HL-60 (cell line): ENCODE measurements at regions not wholly inside any gene's neighbourhood (a gene's known extent, or its start where the extent isn't known, plus 50 kb on each side); places are given as distances from the start of the nearest gene placed in this dataset.

Experiments used
- DNase-seq, 2 experiments: peaks; one replicate each; pipeline ENCODE4 v3.0.0-alpha.2; 2010 to 2020; ENCODE audit warnings: low read depth in 1 of 2, low spot score in 1 of 2
- H3K27ac ChIP-seq: fragments of 250-450 bp; sonication (Bioruptor Pico); replicated peaks from 2 replicates; pipeline ENCODE4 v1.5.1; 2020; ENCODE audit warnings: mild to moderate bottlenecking, moderate library complexity
- H3K27me3 ChIP-seq: fragments of 250-450 bp; sonication (Bioruptor Pico); 2 replicates; pipeline ENCODE4 v1.5.1; 2021; ENCODE audit warnings: mild to moderate bottlenecking, moderate library complexity; ENCODE audit not compliant: insufficient read depth, poor library complexity, severe bottlenecking
- H3K4me3 ChIP-seq: replicated peaks from 2 replicates; pipeline ENCODE4 v1.5.1; 2011; ENCODE audit warnings: mild to moderate bottlenecking, control low read depth, low read length; ENCODE audit not compliant: insufficient read depth
- GABPA ChIP-seq: IDR thresholded peaks from 2 replicates; pipeline ENCODE4 v1.6.1; 2012; ENCODE audit warnings: low read depth
- POLR2AphosphoS5 ChIP-seq: IDR thresholded peaks from 2 replicates; pipeline ENCODE4 v1.6.1; 2012; ENCODE audit warnings: low read depth
- SPI1 ChIP-seq: IDR thresholded peaks from 2 replicates; pipeline ENCODE4 v1.6.1; 2012; ENCODE audit warnings: low read depth, mild to moderate bottlenecking, borderline replicate concordance
- TF ChIP-seq, protein P1 (sequence below): IDR thresholded peaks from one replicate; pipeline ENCODE4 v1.5.1; 2011; ENCODE audit warnings: low read length, control low read depth, inconsistent platforms; ENCODE audit not compliant: insufficient read depth
- TF ChIP-seq, protein P2 (sequence below): IDR thresholded peaks from 2 replicates; pipeline ENCODE4 v1.6.1; 2012; ENCODE audit warnings: low read depth; ENCODE audit not compliant: insufficient replicate concordance

DNA sequence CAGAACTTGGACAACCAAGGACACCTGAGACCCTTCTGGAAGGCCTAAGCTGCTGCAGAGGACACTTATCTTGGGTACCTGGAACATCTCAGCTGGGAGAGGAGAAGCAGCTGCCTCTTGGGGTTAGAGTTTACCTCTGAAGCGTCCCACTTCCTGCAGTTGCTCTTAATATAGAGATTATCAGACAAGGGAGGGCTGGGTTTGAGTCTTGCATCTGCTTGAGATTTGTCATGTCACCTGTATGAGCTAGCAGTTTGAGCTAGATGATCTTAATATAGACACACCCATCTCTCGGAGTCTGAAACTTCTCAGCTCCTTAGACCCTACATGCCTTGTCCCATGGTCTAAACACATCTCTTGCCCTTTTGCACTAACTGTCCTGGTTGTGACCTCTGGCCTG is 93.1 kb upstream of the CCL1 start:
- Histone ChIP-seq H3K27me3 (peaks cover 7% of the 10 kb centered on the region), H3K4me3 (no peak overlapping the region), H3K27ac (no peak overlapping the region)
- TF ChIP-seq, protein P1, sequence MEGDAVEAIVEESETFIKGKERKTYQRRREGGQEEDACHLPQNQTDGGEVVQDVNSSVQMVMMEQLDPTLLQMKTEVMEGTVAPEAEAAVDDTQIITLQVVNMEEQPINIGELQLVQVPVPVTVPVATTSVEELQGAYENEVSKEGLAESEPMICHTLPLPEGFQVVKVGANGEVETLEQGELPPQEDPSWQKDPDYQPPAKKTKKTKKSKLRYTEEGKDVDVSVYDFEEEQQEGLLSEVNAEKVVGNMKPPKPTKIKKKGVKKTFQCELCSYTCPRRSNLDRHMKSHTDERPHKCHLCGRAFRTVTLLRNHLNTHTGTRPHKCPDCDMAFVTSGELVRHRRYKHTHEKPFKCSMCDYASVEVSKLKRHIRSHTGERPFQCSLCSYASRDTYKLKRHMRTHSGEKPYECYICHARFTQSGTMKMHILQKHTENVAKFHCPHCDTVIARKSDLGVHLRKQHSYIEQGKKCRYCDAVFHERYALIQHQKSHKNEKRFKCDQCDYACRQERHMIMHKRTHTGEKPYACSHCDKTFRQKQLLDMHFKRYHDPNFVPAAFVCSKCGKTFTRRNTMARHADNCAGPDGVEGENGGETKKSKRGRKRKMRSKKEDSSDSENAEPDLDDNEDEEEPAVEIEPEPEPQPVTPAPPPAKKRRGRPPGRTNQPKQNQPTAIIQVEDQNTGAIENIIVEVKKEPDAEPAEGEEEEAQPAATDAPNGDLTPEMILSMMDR: no peak
- TF ChIP-seq, protein P2, sequence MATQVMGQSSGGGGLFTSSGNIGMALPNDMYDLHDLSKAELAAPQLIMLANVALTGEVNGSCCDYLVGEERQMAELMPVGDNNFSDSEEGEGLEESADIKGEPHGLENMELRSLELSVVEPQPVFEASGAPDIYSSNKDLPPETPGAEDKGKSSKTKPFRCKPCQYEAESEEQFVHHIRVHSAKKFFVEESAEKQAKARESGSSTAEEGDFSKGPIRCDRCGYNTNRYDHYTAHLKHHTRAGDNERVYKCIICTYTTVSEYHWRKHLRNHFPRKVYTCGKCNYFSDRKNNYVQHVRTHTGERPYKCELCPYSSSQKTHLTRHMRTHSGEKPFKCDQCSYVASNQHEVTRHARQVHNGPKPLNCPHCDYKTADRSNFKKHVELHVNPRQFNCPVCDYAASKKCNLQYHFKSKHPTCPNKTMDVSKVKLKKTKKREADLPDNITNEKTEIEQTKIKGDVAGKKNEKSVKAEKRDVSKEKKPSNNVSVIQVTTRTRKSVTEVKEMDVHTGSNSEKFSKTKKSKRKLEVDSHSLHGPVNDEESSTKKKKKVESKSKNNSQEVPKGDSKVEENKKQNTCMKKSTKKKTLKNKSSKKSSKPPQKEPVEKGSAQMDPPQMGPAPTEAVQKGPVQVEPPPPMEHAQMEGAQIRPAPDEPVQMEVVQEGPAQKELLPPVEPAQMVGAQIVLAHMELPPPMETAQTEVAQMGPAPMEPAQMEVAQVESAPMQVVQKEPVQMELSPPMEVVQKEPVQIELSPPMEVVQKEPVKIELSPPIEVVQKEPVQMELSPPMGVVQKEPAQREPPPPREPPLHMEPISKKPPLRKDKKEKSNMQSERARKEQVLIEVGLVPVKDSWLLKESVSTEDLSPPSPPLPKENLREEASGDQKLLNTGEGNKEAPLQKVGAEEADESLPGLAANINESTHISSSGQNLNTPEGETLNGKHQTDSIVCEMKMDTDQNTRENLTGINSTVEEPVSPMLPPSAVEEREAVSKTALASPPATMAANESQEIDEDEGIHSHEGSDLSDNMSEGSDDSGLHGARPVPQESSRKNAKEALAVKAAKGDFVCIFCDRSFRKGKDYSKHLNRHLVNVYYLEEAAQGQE: no peak
- no peak for TF ChIP-seq SPI1
- TF ChIP-seq POLR2AphosphoS5: no peak
- TF ChIP-seq GABPA: no peak
- no peak for DNase-seq

DNA sequence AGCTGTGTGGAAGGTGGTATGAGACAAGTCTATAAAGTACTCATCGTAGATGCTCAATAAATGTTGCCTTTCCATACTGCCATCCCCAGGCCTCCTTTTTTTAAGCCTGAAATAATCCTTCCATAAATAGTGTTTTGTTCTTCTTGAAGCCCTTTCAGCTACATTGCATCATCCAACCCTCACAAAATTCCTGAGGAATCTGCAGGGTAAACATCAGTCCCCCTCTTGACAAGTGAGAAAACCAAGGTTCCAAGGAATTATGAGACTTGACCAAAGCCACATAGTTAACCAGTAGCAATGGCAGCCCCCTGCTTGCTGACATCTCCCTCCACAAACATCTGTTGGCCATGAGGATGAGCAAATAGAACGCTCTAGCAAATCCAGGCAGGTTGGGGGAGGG is 89.7 kb upstream of the CCL1 start:
- Histone ChIP-seq H3K27ac (no peak overlapping the region), H3K4me3 (no peak overlapping the region), H3K27me3 (peaks cover 7% of the 10 kb centered on the region)
- DNase-seq: no peak
- no peak for TF ChIP-seq POLR2AphosphoS5

DNA sequence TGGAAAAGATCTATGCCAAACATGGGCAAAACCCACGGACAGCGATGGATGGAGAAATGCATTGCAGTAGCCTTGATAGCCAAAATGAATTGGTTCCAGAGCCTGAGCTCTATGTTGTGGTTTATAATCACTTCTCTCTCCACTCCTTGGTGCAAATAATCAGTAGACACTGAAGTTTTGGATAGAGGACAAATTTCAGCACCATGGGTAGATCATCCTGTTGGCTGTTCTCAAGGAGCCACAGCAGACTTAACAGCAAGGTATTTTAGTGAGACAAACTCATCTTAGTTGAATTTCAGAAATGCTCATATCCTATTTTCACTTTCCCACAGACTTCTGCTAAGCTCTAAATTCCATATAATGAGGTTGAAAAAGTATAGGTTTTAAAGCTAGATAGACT is 88.3 kb upstream of the CCL1 start:
- no peak for DNase-seq
- TF ChIP-seq, protein P2: peak; percentile 83
- TF ChIP-seq GABPA: no peak
- H3K4me3 ChIP-seq: no peak overlapping the region
- no peak overlapping the region for H3K27ac ChIP-seq
- H3K27me3 ChIP-seq: peaks cover 11% of the 10 kb centered on the region

DNA sequence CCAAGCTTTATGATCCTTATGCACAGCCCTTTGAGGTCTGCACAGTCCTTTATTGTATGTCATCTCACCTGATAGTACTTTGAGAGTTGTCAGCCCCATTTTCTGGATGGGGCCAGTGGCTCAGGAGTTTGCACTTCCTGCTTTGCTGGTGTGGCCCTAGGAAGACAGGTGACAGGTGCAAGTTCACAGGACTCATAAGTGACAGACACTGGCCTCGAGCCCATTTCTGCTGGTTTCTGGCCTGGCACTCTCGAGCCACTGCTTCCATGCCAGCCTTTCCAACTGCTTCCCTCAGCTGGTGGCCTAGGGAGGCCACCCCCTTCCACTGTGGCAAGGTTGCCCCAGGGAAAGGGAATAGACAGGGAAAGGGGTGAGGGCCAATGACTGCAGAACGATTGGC is 84.4 kb upstream of the CCL1 start:
- DNase-seq: no peak
- no peak for TF ChIP-seq SPI1
- no peak overlapping the region for H3K4me3 ChIP-seq
- no peak overlapping the region for H3K27ac ChIP-seq
- peaks cover 15% of the 10 kb centered on the region for H3K27me3 ChIP-seq

DNA sequence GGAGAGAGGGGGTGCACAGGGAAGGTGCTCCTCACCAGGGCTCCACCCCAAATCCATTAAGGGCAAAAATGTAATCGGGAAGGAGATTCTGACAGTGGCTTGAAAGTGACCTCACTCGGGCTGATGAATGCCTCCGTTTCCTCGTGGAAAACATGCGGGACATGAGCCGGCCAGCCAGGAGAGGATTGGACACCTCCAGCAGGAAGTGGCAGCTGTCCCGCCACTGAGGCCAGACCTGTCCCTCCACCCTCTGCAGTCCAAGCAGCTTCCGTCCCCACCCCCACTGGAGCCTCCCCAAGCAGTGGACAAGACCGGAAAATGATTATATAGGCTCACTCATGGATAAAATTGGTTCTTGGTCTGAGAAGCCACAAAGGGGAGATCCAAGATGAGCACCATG is 82.1 kb upstream of the CCL1 start:
- H3K27me3 ChIP-seq: peaks cover 20% of the 10 kb centered on the region
- no peak for DNase-seq
- no peak overlapping the region for H3K4me3 ChIP-seq
- no peak for TF ChIP-seq POLR2AphosphoS5
- TF ChIP-seq, protein P2: no peak
- TF ChIP-seq GABPA: no peak
- no peak for TF ChIP-seq SPI1
- TF ChIP-seq, protein P1: no peak
- no peak overlapping the region for H3K27ac ChIP-seq
